HCT116 (cell line): ENCODE measurements at regions not wholly inside any gene's neighbourhood (a gene's known extent, or its start where the extent isn't known, plus 50 kb on each side); places are given as distances from the start of the nearest gene placed in this dataset.

Experiments
- ATAC-seq: fragments of 200-7000 bp; cut with Tn5 transposase; 2 replicates; pipeline ENCODE4 v1.9.1; 2020; ENCODE audit warnings: mild to moderate bottlenecking, moderate library complexity
- BruUV-seq: library from RNA; stranded (reverse); fragments of 400-500 nt; replicated peaks from 2 replicates; lab custom pipeline; 2021; lab: Mats Ljungman, UMichigan
- CTCF ChIA-PET: fragments of 300-600 bp; sonication (Branson Sonifier 250); formaldehyde crosslinking; loops from one replicate; lab custom pipeline; 2021; ENCODE audit warnings: antibody characterized with exemption; lab: Charles Lee
- POLR2A ChIA-PET: fragments of 300-600, 350-600 bp; sonication (Branson Sonifier 250); formaldehyde crosslinking; loops from one replicate; lab custom pipeline; 2021; ENCODE audit warnings: antibody characterized with exemption; lab: Charles Lee
- RAD21 ChIA-PET, 2 experiments: fragments of 300-600 bp; sonication (Branson Sonifier 250); formaldehyde crosslinking; loops; one replicate each; lab custom pipeline; 2023; ENCODE audit warnings: low total read pairs in 2 of 2; ENCODE audit not compliant: uncharacterized antibody in 2 of 2, unreplicated experiment in 2 of 2, low non-redundant PET in 1 of 2; lab: Charles Lee
- DNase-seq: peaks from one replicate; pipeline ENCODE4 v3.0.0-alpha.2; 2010; ENCODE audit warnings: low read depth, low spot score
- H2AFZ ChIP-seq: fragments of 200-600 bp; shearing (Covaris generic), sonication (generic); 2 replicates; pipeline ENCODE4 v1.6.1; 2017; ENCODE audit warnings: low read depth, mixed run types, mixed read lengths, antibody characterized with exemption, low read length; ENCODE audit not compliant: poor library complexity, severe bottlenecking
- H3K27ac ChIP-seq: 2 replicates; pipeline ENCODE4 v1.5.1; 2012; ENCODE audit warnings: low read depth, low read length
- H3K27me3 ChIP-seq: fragments of 200-600 bp; sonication (generic); 2 replicates; pipeline ENCODE4 v1.6.1; 2016; ENCODE audit warnings: mixed run types, low read length, mixed read lengths; ENCODE audit not compliant: insufficient read depth
- H3K36me3 ChIP-seq, 2 experiments: fragments of 200-500 bp in 1 of 2; fragments of 200-600 bp in 1 of 2; sonication (Bioruptor generic) in 1 of 2; sonication (generic) in 1 of 2; 2 replicates each; pipeline versions ENCODE4 v1.5.1 to v1.6.1; 2014 to 2016; ENCODE audit warnings: low read length in 2 of 2, inconsistent platforms in 1 of 2, mixed read lengths in 1 of 2, mixed run types in 1 of 2; ENCODE audit not compliant: insufficient read depth in 2 of 2, control insufficient read depth in 1 of 2
- H3K4me1 ChIP-seq, 2 experiments: fragments of 200-600 bp in 1 of 2; sonication (generic) in 1 of 2; 2 replicates each; pipeline versions ENCODE4 v1.5.1 to v1.6.1; 2012 to 2017; ENCODE audit warnings: low read length in 2 of 2, inconsistent platforms in 1 of 2, mild to moderate bottlenecking in 1 of 2, mixed read lengths in 1 of 2, mixed run types in 1 of 2, moderate library complexity in 1 of 2; ENCODE audit not compliant: insufficient read depth in 2 of 2, control insufficient read depth in 1 of 2
- H3K4me2 ChIP-seq: fragments of 200-600 bp; sonication (generic); 2 replicates; pipeline ENCODE4 v1.6.1; 2017; ENCODE audit warnings: mixed run types, low read length, mixed read lengths
- H3K4me3 ChIP-seq, 2 experiments: fragments of 200-600 bp in 1 of 2; sonication (generic) in 1 of 2; replicated peaks in 1 of 2; 2 replicates each; pipeline ENCODE4 v1.5.1; 2011 to 2016; ENCODE audit warnings: low read length in 2 of 2, control low read depth in 1 of 2, low read depth in 1 of 2, mild to moderate bottlenecking in 1 of 2, mixed read lengths in 1 of 2, mixed run types in 1 of 2
- H3K79me2 ChIP-seq: fragments of 200-600 bp; sonication (generic); 2 replicates; pipeline ENCODE4 v1.6.1; 2017; ENCODE audit warnings: mild to moderate bottlenecking, mixed run types, low read length, moderate library complexity, mixed read lengths; ENCODE audit not compliant: insufficient read depth
- H3K9ac ChIP-seq: fragments of 200-600 bp; sonication (generic); 2 replicates; pipeline ENCODE4 v1.6.1; 2016; ENCODE audit warnings: low read length, mixed read lengths
- H3K9me2 ChIP-seq: fragments of 200-600 bp; sonication (generic), shearing (Covaris generic); 2 replicates; pipeline ENCODE4 v1.6.1; 2017; ENCODE audit warnings: mixed run types, mild to moderate bottlenecking, moderate library complexity; ENCODE audit not compliant: insufficient read depth
- H3K9me3 ChIP-seq, 2 experiments: fragments of 200-500 bp in 1 of 2; fragments of 200-600 bp in 1 of 2; sonication (Bioruptor generic) in 1 of 2; sonication (generic) in 1 of 2; 2 replicates each; pipeline ENCODE4 v1.6.1; 2014 to 2017; ENCODE audit warnings: low read length in 2 of 2, mixed read lengths in 2 of 2, inconsistent platforms in 1 of 2, low read depth in 1 of 2, mild to moderate bottlenecking in 1 of 2, mixed run types in 1 of 2, moderate library complexity in 1 of 2; ENCODE audit not compliant: control insufficient read depth in 1 of 2, insufficient read depth in 1 of 2
- H4K20me1 ChIP-seq: fragments of 200-600 bp; sonication (generic), shearing (Covaris generic); 2 replicates; pipeline ENCODE4 v1.6.1; 2017; ENCODE audit warnings: mixed run types, mild to moderate bottlenecking, moderate library complexity; ENCODE audit not compliant: insufficient read depth
- ELF1 ChIP-seq: IDR thresholded peaks from 2 replicates; pipeline ENCODE4 v1.6.1; 2012; ENCODE audit warnings: low read depth, borderline replicate concordance
- EZH2 ChIP-seq: fragments of 200-600 bp; sonication (generic); IDR thresholded peaks from 2 replicates; pipeline ENCODE4 v1.6.1; 2017; ENCODE audit warnings: antibody characterized with exemption, mixed run types
- FOSL1 ChIP-seq: IDR thresholded peaks from 2 replicates; pipeline ENCODE4 v1.6.1; 2012; ENCODE audit warnings: low read depth
- JUND ChIP-seq: IDR thresholded peaks from 2 replicates; pipeline ENCODE4 v1.6.1; 2012
- RAD21 ChIP-seq: IDR thresholded peaks from 2 replicates; pipeline ENCODE4 v1.6.1; 2012; ENCODE audit warnings: low read depth, mild to moderate bottlenecking
- SIN3A ChIP-seq: IDR thresholded peaks from 2 replicates; pipeline ENCODE4 v1.6.1; 2012; ENCODE audit warnings: low read depth
- SRF ChIP-seq: IDR thresholded peaks from 2 replicates; pipeline ENCODE4 v1.6.1; 2012; ENCODE audit warnings: low read depth
- TCF7L2 ChIP-seq: IDR thresholded peaks from 2 replicates; pipeline ENCODE4 v1.7.0; 2011; ENCODE audit warnings: borderline replicate concordance, inconsistent platforms; ENCODE audit not compliant: insufficient read depth, insufficient read length; ENCODE audit errors: extremely low read depth
- YY1 ChIP-seq: IDR thresholded peaks from 2 replicates; pipeline ENCODE4 v1.6.1; 2011; ENCODE audit warnings: low read length, low read depth, moderate library complexity, mild to moderate bottlenecking; ENCODE audit not compliant: insufficient replicate concordance; ENCODE audit errors: extremely low read depth
- ZNF274 ChIP-seq: fragments of 200-500 bp; sonication (Bioruptor generic); IDR thresholded peaks from 2 replicates; pipeline ENCODE4 v1.6.1; 2014; ENCODE audit warnings: mild to moderate bottlenecking, low read depth, low read length, inconsistent platforms
- intact Hi-C: fragments of 100-400 bp; cut with micrococcal nuclease; formaldehyde crosslinking; loops from 2 replicates; pipeline ENCODE4 v1.10.0; 2022
- TF ChIP-seq, protein P1 (sequence below): IDR thresholded peaks from 2 replicates; pipeline ENCODE4 v1.6.1; 2012

DNA sequence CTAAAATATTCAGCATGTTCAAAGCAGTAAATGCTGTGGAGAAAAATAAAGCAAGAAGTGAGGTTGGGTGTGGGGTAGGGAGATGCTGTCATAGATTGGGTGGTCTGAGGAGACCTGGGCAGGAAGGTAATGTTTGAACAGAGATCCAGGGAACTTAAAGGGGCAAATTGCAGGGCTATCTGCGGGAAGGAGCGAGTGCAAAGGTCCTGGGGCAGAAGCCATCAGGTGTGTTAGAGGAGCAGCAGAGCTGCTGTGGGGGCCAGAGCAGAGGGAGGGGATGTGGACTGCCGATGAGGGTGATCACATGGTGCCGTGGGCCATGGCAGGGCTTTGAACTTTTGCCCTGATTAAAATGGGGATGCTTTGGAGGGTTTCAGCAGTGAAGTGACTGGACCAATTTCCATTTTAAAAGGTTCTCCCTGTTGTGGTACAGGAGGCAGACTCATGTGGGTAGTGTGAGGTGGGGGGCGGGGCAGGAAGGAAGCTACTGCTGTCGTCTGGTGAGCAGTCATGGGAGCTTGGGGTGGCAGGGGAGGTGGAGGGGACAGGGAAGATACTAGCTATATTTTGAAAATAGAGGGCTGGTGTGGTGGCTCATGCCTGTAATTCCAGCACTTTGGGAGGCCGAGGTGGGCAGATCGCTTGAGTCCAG lies 145.0 kb downstream of the AACS start:
- H3K9me3 ChIP-seq = no peaks in the 10 kb centered on the region
- no peaks in the 10 kb centered on the region for H3K36me3 ChIP-seq
- DNase-seq (no peak), ATAC-seq (no peak)
- H3K27me3 ChIP-seq = peaks cover 33% of the 10 kb centered on the region
- H2AFZ ChIP-seq = no peak overlapping the region
- no TSS peak for BruUV-seq
- RAD21 ChIA-PET = no interaction called here
- H3K4me1 ChIP-seq = no peaks in the 10 kb centered on the region
- H3K9ac ChIP-seq = no peak overlapping the region
- CTCF ChIA-PET = no interaction called here
- TF ChIP-seq, protein P1, sequence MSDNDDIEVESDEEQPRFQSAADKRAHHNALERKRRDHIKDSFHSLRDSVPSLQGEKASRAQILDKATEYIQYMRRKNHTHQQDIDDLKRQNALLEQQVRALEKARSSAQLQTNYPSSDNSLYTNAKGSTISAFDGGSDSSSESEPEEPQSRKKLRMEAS = no peak
- TF ChIP-seq YY1 (no peak), SRF (no peak), FOSL1 (no peak), EZH2 (no peak), ELF1 (no peak), RAD21 (no peak), JUND (no peak), ZNF274 (no peak), SIN3A (no peak)
- H3K9me2 ChIP-seq = no peaks in the 10 kb centered on the region
- H3K4me2 ChIP-seq = no peak overlapping the region
- no peaks in the 10 kb centered on the region for H4K20me1 ChIP-seq
- no peaks in the 10 kb centered on the region for H3K79me2 ChIP-seq
- intact Hi-C loops = no loop called here
- no peak overlapping the region for H3K4me3 ChIP-seq
- POLR2A ChIA-PET = no interaction called here
- no peak overlapping the region for H3K27ac ChIP-seq

DNA sequence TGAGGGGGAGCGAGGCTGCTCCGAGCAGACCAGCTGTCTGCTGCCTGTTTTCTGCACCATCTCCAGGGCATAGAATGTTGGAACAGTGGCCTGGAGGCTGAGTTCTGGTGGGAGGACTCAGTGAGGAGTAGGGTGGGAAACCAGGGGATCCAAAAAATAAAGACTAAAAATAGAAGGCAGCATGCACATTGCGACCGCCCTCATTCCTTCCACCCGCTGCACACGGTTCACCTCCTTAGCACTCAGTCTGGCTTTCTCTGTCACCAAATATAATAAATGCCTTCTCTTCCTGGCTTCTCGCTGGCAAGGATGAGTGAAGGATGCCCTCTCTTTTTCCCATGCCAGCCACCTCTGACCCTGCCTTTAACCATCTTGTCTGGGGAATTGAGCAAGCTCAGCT lies 146.2 kb downstream of the AACS start:
- H3K4me2 ChIP-seq = no peak overlapping the region
- peaks cover 28% of the 10 kb centered on the region for H3K27me3 ChIP-seq
- no peak overlapping the region for H3K27ac ChIP-seq
- intact Hi-C loops = no loop called here
- POLR2A ChIA-PET = no interaction called here
- no peaks in the 10 kb centered on the region for H3K9me2 ChIP-seq
- DNase-seq (no peak), ATAC-seq (no peak)
- CTCF ChIA-PET = no interaction called here
- H3K79me2 ChIP-seq = no peaks in the 10 kb centered on the region
- no peak overlapping the region for H3K9ac ChIP-seq
- no peaks in the 10 kb centered on the region for H3K9me3 ChIP-seq
- no peaks in the 10 kb centered on the region for H3K4me1 ChIP-seq
- BruUV-seq = no TSS peak
- RAD21 ChIA-PET = no interaction called here
- H3K36me3 ChIP-seq = no peaks in the 10 kb centered on the region
- no peaks in the 10 kb centered on the region for H4K20me1 ChIP-seq
- no peak for TF ChIP-seq ELF1
- TF ChIP-seq TCF7L2 = no peak
- no peak overlapping the region for H3K4me3 ChIP-seq
- H2AFZ ChIP-seq = no peak overlapping the region
